ENCODE measurements at regions not wholly inside any gene's neighbourhood (a gene's known extent, or its start where the extent isn't known, plus 50 kb on each side); places are given as distances from the start of the nearest gene placed in this dataset.

- no peak for TF ChIP-seq CTCF (conservative IDR thresholded peaks at IDR 0.05)
- Histone ChIP-seq H4K20me1 (ENCODE audit: control insufficient read depth, insufficient read depth, insufficient read length) (no peaks in the 10 kb centered on the region), H2BK5ac (ENCODE audit: insufficient read length, low read length) (no peak overlapping the region), H2AK5ac (ENCODE audit: insufficient read length, low read length) (no peak overlapping the region), H3K18ac (ENCODE audit: insufficient read length, low read depth, low read length) (no peak overlapping the region), H3K27me3 (ENCODE audit: insufficient read depth, low read length) (no peaks in the 10 kb centered on the region), H3K27ac (ENCODE audit: insufficient read length, low read depth, low read length) (no peak overlapping the region), H4K91ac (ENCODE audit: insufficient read length, low read depth, low read length) (no peak overlapping the region), H3K4ac (ENCODE audit: low read depth, low read length) (no peak overlapping the region), H3K23me2 (ENCODE audit: insufficient read length, low read depth, low read length, poor library complexity, severe bottlenecking) (no peaks in the 10 kb centered on the region), H3K9me3 (ENCODE audit: control insufficient read depth, low read depth, low read length) (no peaks in the 10 kb centered on the region), H3K9ac (ENCODE audit: extremely low read depth, insufficient read length, low read length) (no peak overlapping the region), H2BK20ac (ENCODE audit: low read depth, low read length, poor library complexity, severe bottlenecking) (no peak overlapping the region), H4K8ac (replicated peaks; ENCODE audit: insufficient read length, low read depth, low read length) (no peak overlapping the region), H3K14ac (ENCODE audit: insufficient read depth, low read length) (no peak overlapping the region), H3K23ac (ENCODE audit: insufficient read length, low read depth, low read length) (no peak overlapping the region), H4K5ac (ENCODE audit: insufficient read length, low read depth, low read length) (no peak overlapping the region), H2AFZ (ENCODE audit: low read length) (no peak overlapping the region), H2BK15ac (ENCODE audit: low read depth, low read length) (no peak overlapping the region), H3K56ac (ENCODE audit: insufficient read length, low read depth, low read length) (no peak overlapping the region), H2BK120ac (ENCODE audit: low read depth, low read length, poor library complexity, severe bottlenecking) (no peak overlapping the region), H3K79me2 (ENCODE audit: insufficient read depth, low read length) (no peaks in the 10 kb centered on the region), H3T11ph (ENCODE audit: low read length) (no peak overlapping the region), H3K4me1 (ENCODE audit: insufficient read depth, low read length) (peaks cover 2% of the 10 kb centered on the region; the same call in 1 of the 2 replicates), H3K4me2 (ENCODE audit: insufficient read depth, insufficient read length, low read length) (no peak overlapping the region), H2BK12ac (ENCODE audit: insufficient read length, low read depth, low read length) (no peak overlapping the region), H3K79me1 (ENCODE audit: insufficient read depth, low read depth, low read length, poor library complexity, severe bottlenecking) (no peaks in the 10 kb centered on the region)
- H3K9me3 Mint-ChIP-seq: peaks cover 0 to 7% of the 10 kb centered on the region in 2 experiments; a peak in 3 of 5 replicates
- no peak for DNase-seq
- no peaks in the 10 kb centered on the region for H3K27me3 Mint-ChIP-seq (ENCODE audit: low read depth)
- H3K36me3 Mint-ChIP-seq (ENCODE audit: insufficient read depth in 1 of 3, low read depth in 3 of 3): peaks cover 0 to 11% (median 6%) of the 10 kb centered on the region in 3 experiments; a peak in 5 of 7 replicates
- no peak overlapping the region for H3K4me3 Mint-ChIP-seq
- H3K27ac Mint-ChIP-seq: no peak overlapping the region
- H3K4me1 Mint-ChIP-seq: peaks cover 20 to 22% of the 10 kb centered on the region in 2 experiments
Measured at GRCh38 chr6:133170602-133171001, 70.6 kb upstream of the EYA4 start.
